ENCODE measurements at regions not wholly inside any gene's neighbourhood (a gene's known extent, or its start where the extent isn't known, plus 50 kb on each side); places are given as distances from the start of the nearest gene placed in this dataset.

- CTCF ChIA-PET, result no interaction called here
- no peak for DNase-seq (ENCODE audit: low read depth, low spot score)
- no peak overlapping the region for H3K4me3 ChIP-seq (ENCODE audit: low read depth, low read length)
- POLR2A ChIA-PET, result no interaction called here
- no peak for TF ChIP-seq CTCF (IDR thresholded peaks at IDR 0.05; ENCODE audit: insufficient read depth, low read length, missing control alignments)
Measured at GRCh38 chr1:216827251-216827650, 104.0 kb upstream of the ESRRG start.

GRCh38 chr1:216826646-216827045 is 103.4 kb upstream of the ESRRG start:
- no peak overlapping the region for H3K4me3 ChIP-seq (ENCODE audit: low read depth, low read length)
- CTCF ChIA-PET, result no interaction called here
- POLR2A ChIA-PET, result no interaction called here
- no peak for TF ChIP-seq CTCF (IDR thresholded peaks at IDR 0.05; ENCODE audit: insufficient read depth, low read length, missing control alignments)
- no peak for DNase-seq (ENCODE audit: low read depth, low spot score)

GRCh38 chr1:216826214-216826613 is 103.0 kb upstream of the ESRRG start:
- ChIA-PET CTCF (no interaction called here), POLR2A (no interaction called here)
- no peak for TF ChIP-seq CTCF (IDR thresholded peaks at IDR 0.05; ENCODE audit: insufficient read depth, low read length, missing control alignments)
- H3K4me3 ChIP-seq (ENCODE audit: low read depth, low read length), result no peak overlapping the region
- no peak for DNase-seq (ENCODE audit: low read depth, low spot score)

DNA sequence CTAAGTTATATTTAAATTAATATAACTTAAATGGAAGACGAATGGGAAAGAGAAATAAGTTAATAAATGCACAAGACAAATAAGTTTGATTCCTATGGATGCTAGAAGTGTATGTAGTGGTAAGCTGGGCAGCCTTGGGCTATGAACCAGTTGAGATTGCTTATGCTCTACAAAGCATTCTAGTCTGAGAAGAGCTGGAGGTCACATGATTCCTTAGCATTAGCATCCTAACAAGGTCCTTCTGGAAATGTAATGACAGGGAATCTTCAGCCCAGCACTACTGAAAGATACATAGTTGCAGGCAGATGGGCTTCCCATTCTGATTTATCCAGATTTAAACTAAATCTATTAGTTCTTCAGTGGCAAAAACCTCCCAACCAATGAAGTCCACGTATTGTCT is 102.3 kb upstream of the ESRRG start:
- H3K4me3 ChIP-seq (ENCODE audit: low read depth, low read length), result no peak overlapping the region
- no peak for TF ChIP-seq CTCF (IDR thresholded peaks at IDR 0.05; ENCODE audit: insufficient read depth, low read length, missing control alignments)
- CTCF ChIA-PET, result no interaction called here
- POLR2A ChIA-PET, result no interaction called here
- no peak for DNase-seq (ENCODE audit: low read depth, low spot score)

DNA sequence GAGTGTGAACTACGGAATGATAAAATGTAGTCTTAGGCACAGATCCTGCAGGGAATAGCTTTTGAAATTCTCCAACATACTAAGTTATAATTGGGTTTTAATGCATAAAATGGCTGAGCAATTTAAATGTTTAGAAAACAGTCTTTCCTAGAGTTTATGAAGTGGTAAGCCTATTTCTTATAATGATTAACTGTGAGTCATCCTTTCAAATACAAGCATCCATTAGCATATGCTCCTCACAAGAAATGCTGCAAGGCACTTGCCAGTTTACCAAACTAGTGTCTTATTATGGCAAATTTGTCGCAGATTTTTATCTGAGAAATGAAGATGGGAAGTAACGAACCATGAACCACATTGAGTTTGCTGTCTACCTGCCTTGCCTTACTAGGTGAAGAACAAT is 101.3 kb upstream of the ESRRG start:
- ChIA-PET CTCF (no interaction called here), POLR2A (no interaction called here)
- no peak overlapping the region for H3K4me3 ChIP-seq (ENCODE audit: low read depth, low read length)

DNA sequence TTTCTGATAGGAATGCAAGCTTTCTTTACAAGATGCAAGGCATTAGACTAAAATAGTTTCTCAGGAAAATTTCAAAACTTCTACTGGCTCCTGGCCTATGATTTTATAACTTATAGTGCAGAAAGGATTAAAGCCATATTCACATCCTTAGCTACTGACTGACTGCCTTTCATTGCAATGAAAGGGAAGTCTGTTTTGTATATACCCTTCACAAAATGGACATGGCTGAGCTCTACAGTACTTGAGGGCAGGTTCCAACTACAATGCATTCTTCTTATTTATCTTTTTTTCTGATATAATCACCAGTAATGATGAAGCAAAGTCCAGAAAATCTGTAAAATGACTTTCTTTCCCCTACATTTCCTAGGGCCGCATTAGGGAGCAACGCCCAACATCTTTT is 100.5 kb upstream of the ESRRG start:
- H3K4me3 ChIP-seq (ENCODE audit: low read depth, low read length), result no peak overlapping the region
- ChIA-PET CTCF (no interaction called here), POLR2A (no interaction called here)
- no peak for DNase-seq (ENCODE audit: low read depth, low spot score)
- no peak for TF ChIP-seq CTCF (IDR thresholded peaks at IDR 0.05; ENCODE audit: insufficient read depth, low read length, missing control alignments)

More for the DNA sequence above, 101.3 kb upstream of the ESRRG start:
- DNase-seq (ENCODE audit: low read depth, low spot score), result no peak
- no peak for TF ChIP-seq CTCF (IDR thresholded peaks at IDR 0.05; ENCODE audit: insufficient read depth, low read length, missing control alignments)
